Tibial nerve (tissue), 3 donors: ENCODE measurements at regions not wholly inside any gene's neighbourhood (a gene's known extent, or its start where the extent isn't known, plus 50 kb on each side); places are given as distances from the start of the nearest gene placed in this dataset.

Experiments used
- POLR2A ChIP-seq, 2 donors: fragments of 450-650 bp; IDR thresholded peaks; one replicate each; pipeline ENCODE4 v1.6.1; 2017; ENCODE audit warnings: antibody characterized with exemption in 2 of 2, mild to moderate bottlenecking in 2 of 2, moderate library complexity in 2 of 2
- TF ChIP-seq, protein P1 (sequence below), 5 experiments: fragments of 200-600 bp in 3 of 5; fragments of 450-650 bp in 2 of 5; sonication (generic) in 3 of 5; IDR thresholded peaks; one replicate each; pipeline ENCODE4 v1.5.1; 2016 to 2019; ENCODE audit warnings: antibody characterized with exemption in 5 of 5, mild to moderate bottlenecking in 3 of 5, moderate library complexity in 2 of 5

DNA sequence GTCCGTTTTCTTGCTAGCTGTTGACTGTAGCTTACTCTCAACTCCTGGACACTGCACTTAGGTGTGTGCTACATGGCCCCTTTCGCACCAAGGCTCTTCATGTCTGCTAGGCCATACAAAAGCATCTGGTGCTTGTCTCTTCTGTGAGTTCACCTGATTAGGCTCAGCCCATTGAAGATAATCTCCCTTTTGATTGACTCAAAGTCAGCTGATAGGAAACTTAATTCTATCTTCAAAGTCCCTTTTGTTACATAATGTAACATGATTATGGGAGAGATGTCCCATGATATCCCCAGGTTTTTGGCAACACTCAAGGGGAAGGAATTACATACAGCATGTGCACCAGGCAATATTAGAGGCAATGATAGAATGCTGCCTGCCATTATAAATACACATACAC is 263.0 kb upstream of the JAG1 start:
- TF ChIP-seq, protein P1, sequence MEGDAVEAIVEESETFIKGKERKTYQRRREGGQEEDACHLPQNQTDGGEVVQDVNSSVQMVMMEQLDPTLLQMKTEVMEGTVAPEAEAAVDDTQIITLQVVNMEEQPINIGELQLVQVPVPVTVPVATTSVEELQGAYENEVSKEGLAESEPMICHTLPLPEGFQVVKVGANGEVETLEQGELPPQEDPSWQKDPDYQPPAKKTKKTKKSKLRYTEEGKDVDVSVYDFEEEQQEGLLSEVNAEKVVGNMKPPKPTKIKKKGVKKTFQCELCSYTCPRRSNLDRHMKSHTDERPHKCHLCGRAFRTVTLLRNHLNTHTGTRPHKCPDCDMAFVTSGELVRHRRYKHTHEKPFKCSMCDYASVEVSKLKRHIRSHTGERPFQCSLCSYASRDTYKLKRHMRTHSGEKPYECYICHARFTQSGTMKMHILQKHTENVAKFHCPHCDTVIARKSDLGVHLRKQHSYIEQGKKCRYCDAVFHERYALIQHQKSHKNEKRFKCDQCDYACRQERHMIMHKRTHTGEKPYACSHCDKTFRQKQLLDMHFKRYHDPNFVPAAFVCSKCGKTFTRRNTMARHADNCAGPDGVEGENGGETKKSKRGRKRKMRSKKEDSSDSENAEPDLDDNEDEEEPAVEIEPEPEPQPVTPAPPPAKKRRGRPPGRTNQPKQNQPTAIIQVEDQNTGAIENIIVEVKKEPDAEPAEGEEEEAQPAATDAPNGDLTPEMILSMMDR (IDR thresholded peaks at IDR 0.05): no peak
- TF ChIP-seq POLR2A (IDR thresholded peaks at IDR 0.05): no peak
